Erythroblast (primary cell): ENCODE measurements at regions not wholly inside any gene's neighbourhood (a gene's known extent, or its start where the extent isn't known, plus 50 kb on each side); places are given as distances from the start of the nearest gene placed in this dataset.

Experiments
- GATA1 ChIP-seq: IDR thresholded peaks from 2 replicates; pipeline ENCODE4 v1.6.1; 2011; ENCODE audit warnings: low read depth, mild to moderate bottlenecking, control low read depth, low read length, moderate library complexity
- POLR2A ChIP-seq: IDR thresholded peaks from 2 replicates; pipeline ENCODE4 v1.6.1; 2011; ENCODE audit warnings: mild to moderate bottlenecking, low read length

- TF ChIP-seq POLR2A: no peak
- no peak for TF ChIP-seq GATA1
Measured at GRCh38 chr12:130249376-130249775, 87.1 kb downstream of the FZD10 start.
